T-helper 2 cell (primary cell): ENCODE measurements at regions not wholly inside any gene's neighbourhood (a gene's known extent, or its start where the extent isn't known, plus 50 kb on each side); places are given as distances from the start of the nearest gene placed in this dataset.
"Not testable (repeated sequence)": the region's sequence is repeated elsewhere in the genome, so short reads cannot be mapped to it uniquely, and the experiment has no call there.

ENCODE experiments used
- DNase-seq, 5 experiments: peaks; one replicate each; pipeline versions ENCODE4 v3.0.0 to v3.0.0-alpha.2; 2012 to 2022

GRCh38 chr3:78258798-78259197 lies 1218.9 kb downstream of the ROBO2 start:
- no peak for DNase-seq

- no peak for DNase-seq
Observed at GRCh38 chr3:78260388-78260787, 1220.5 kb downstream of the ROBO2 start.

GRCh38 chr3:78266550-78266949 lies 1226.7 kb downstream of the ROBO2 start:
- not testable (repeated sequence) for DNase-seq

- no peak for DNase-seq
Observed at GRCh38 chr3:78267235-78267634, 1227.3 kb downstream of the ROBO2 start.

- DNase-seq, result no peak
Observed at GRCh38 chr3:78268087-78268486, 1228.2 kb downstream of the ROBO2 start.

GRCh38 chr3:78268716-78269668 lies 1229.1 kb downstream of the ROBO2 start:
- no peak for DNase-seq

GRCh38 chr3:78273326-78273725 lies 1233.4 kb downstream of the ROBO2 start:
- no peak for DNase-seq

GRCh38 chr3:78274475-78275065 lies 1234.7 kb downstream of the ROBO2 start:
- no peak for DNase-seq

- DNase-seq, result no peak
Observed at GRCh38 chr3:78275420-78275852, 1235.5 kb downstream of the ROBO2 start.

- no peak for DNase-seq
Observed at GRCh38 chr3:78277220-78277619, 1237.3 kb downstream of the ROBO2 start.

GRCh38 chr3:78277801-78278200 lies 1237.9 kb downstream of the ROBO2 start:
- DNase-seq, result no peak

GRCh38 chr3:78279091-78279490 lies 1239.2 kb downstream of the ROBO2 start:
- no peak for DNase-seq

- DNase-seq, result no peak
Observed at GRCh38 chr3:78281381-78281780, 1241.5 kb downstream of the ROBO2 start.

- DNase-seq, result no peak
Observed at GRCh38 chr3:78283994-78284393, 1244.1 kb downstream of the ROBO2 start.

- no peak for DNase-seq
Observed at GRCh38 chr3:78285032-78285728, 1245.3 kb downstream of the ROBO2 start.

- no peak for DNase-seq
Observed at GRCh38 chr3:78287085-78287484, 1247.2 kb downstream of the ROBO2 start.

- no peak for DNase-seq
Observed at GRCh38 chr3:78293284-78293683, 1253.4 kb downstream of the ROBO2 start.

GRCh38 chr3:78304115-78304514 lies 1264.2 kb downstream of the ROBO2 start:
- no peak for DNase-seq

- DNase-seq, result no peak
Observed at GRCh38 chr3:78312851-78313250, 1273.0 kb downstream of the ROBO2 start.

GRCh38 chr3:78313332-78313731 lies 1273.4 kb downstream of the ROBO2 start:
- DNase-seq, result no peak

- DNase-seq, result no peak
Observed at GRCh38 chr3:78314327-78314726, 1274.4 kb downstream of the ROBO2 start.

- DNase-seq, result no peak
Observed at GRCh38 chr3:78317774-78318173, 1277.9 kb downstream of the ROBO2 start.

- no peak for DNase-seq
Observed at GRCh38 chr3:78322780-78323179, 1282.9 kb downstream of the ROBO2 start.
